ENCODE measurements at regions not wholly inside any gene's neighbourhood (a gene's known extent, or its start where the extent isn't known, plus 50 kb on each side); places are given as distances from the start of the nearest gene placed in this dataset.
"Not testable (repeated sequence)": the region's sequence is repeated elsewhere in the genome, so short reads cannot be mapped to it uniquely, and the experiment has no call there.

GRCh38 chr14:76699939-76700590, 61.2 kb upstream of the VASH1 start:
- no peak for TF ChIP-seq CTCF (conservative IDR thresholded peaks at IDR 0.05; ENCODE audit: low read depth, low read length)
- DNase-seq (ENCODE audit: low read depth), result no peak
- no peak overlapping the region for H3K4me3 ChIP-seq (ENCODE audit: low read depth, low read length)

- H3K4me3 ChIP-seq (ENCODE audit: low read depth, low read length), result no peak overlapping the region
- TF ChIP-seq CTCF (conservative IDR thresholded peaks at IDR 0.05; ENCODE audit: low read depth, low read length), result no peak
- no peak for DNase-seq (ENCODE audit: low read depth)
Measured at GRCh38 chr14:76701436-76701835, 59.8 kb upstream of the VASH1 start.

- H3K4me3 ChIP-seq (ENCODE audit: low read depth, low read length), result no peak overlapping the region
- no peak for DNase-seq (ENCODE audit: low read depth)
- TF ChIP-seq CTCF (conservative IDR thresholded peaks at IDR 0.05; ENCODE audit: low read depth, low read length), result no peak
Measured at GRCh38 chr14:76701981-76702380, 59.3 kb upstream of the VASH1 start.

- no peak overlapping the region for H3K4me3 ChIP-seq (ENCODE audit: low read depth, low read length)
- no peak for TF ChIP-seq CTCF (conservative IDR thresholded peaks at IDR 0.05; ENCODE audit: low read depth, low read length)
Measured at GRCh38 chr14:76705214-76705613, 56.1 kb upstream of the VASH1 start.

GRCh38 chr14:76706207-76706606, 55.1 kb upstream of the VASH1 start:
- not testable (repeated sequence) for H3K4me3 ChIP-seq (ENCODE audit: low read depth, low read length); DNase-seq (ENCODE audit: low read depth)

More at GRCh38 chr14:76705214-76705613, 56.1 kb upstream of the VASH1 start:
- no peak for DNase-seq (ENCODE audit: low read depth)

GRCh38 chr14:76706811-76707210, 54.5 kb upstream of the VASH1 start:
- no peak for DNase-seq (ENCODE audit: low read depth)
- no peak for TF ChIP-seq CTCF (conservative IDR thresholded peaks at IDR 0.05; ENCODE audit: low read depth, low read length)
- no peak overlapping the region for H3K4me3 ChIP-seq (ENCODE audit: low read depth, low read length)

- no peak for DNase-seq (ENCODE audit: low read depth)
- no peak for TF ChIP-seq CTCF (conservative IDR thresholded peaks at IDR 0.05; ENCODE audit: low read depth, low read length)
- no peak overlapping the region for H3K4me3 ChIP-seq (ENCODE audit: low read depth, low read length)
Measured at GRCh38 chr14:76708028-76708427, 53.2 kb upstream of the VASH1 start.

All from choroid plexus epithelial cell (primary cell).